ENCODE measurements at regions not wholly inside any gene's neighbourhood (a gene's known extent, or its start where the extent isn't known, plus 50 kb on each side); places are given as distances from the start of the nearest gene placed in this dataset.

DNA sequence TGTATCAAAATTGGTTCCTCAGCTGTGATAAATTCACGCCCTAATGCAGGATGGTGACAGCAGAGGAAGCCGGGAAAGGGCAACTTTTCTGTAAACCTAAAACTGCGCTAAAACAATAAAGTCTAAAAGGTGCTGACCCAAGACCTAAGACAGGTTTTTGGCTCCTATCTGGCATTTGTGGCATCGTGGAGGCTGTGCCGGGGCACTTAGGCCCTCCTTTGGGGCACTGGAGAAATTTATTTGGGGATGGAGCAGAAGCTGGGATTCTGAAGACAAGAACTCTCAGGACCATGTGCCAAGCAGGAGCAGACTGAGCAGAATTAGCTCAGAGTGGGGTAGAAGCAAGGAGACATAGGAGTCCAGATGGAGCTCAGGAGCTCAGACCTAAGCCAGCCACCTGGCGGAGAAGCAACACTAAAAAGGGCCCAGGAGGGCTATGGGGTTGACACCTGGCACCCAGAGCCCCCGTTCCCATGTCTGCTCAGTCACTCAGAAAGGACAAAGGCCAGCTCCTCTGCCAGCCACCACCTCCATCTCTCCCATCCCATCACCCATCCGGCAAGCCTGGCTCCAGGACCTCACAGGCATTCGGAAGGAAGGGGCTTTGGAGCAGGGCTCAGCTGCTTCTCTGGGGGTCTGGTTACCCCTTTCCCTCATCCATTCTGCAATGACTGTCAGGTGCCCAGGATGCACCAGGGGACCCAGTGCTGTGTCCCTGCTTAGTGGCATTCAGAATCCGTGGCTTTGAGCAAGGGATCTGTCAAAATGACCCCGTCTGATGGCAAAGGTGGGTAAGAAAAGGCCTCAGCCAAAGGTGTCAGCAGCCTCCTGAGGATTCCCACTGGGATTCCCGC, 347.7 kb downstream of the NPHP4 start:
- TF ChIP-seq SIN3A (IDR thresholded peaks at IDR 0.05; ENCODE audit: borderline replicate concordance, insufficient read depth, low read length) (no peak), REST (IDR thresholded peaks at IDR 0.05; ENCODE audit: insufficient read depth in 1 of 2, low read depth in 2 of 2, low read length in 2 of 2) (no peak), TAF1 (IDR thresholded peaks at IDR 0.05; ENCODE audit: borderline replicate concordance, insufficient read depth, low read length) (no peak)

All from PFSK-1 (cell line).